ENCODE measurements at regions not wholly inside any gene's neighbourhood (a gene's known extent, or its start where the extent isn't known, plus 50 kb on each side); places are given as distances from the start of the nearest gene placed in this dataset.

DNA sequence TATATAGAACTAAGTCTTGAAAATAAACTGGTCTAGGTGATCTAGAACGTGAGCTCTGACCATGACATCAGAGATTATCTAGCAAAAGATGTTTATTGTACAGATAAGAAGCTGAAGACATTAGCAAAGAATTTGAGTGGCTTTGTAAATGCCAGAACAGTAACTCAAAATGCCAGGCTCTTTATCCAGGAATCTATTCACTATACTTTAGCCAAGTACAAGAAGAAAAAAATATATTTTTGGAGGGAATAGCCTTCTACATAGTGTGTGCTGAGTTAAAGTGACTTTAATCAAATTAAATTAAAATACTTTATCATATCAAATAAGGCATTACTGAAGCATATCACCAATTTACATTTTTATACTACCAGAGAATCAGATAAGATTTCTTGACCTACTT lies 132.6 kb upstream of the ITGA1 start:
- no peak for TF ChIP-seq POLR2A (IDR thresholded peaks at IDR 0.05)
- no peak for TF ChIP-seq POLR2AphosphoS5 (IDR thresholded peaks at IDR 0.05)
- TF ChIP-seq, protein P1, sequence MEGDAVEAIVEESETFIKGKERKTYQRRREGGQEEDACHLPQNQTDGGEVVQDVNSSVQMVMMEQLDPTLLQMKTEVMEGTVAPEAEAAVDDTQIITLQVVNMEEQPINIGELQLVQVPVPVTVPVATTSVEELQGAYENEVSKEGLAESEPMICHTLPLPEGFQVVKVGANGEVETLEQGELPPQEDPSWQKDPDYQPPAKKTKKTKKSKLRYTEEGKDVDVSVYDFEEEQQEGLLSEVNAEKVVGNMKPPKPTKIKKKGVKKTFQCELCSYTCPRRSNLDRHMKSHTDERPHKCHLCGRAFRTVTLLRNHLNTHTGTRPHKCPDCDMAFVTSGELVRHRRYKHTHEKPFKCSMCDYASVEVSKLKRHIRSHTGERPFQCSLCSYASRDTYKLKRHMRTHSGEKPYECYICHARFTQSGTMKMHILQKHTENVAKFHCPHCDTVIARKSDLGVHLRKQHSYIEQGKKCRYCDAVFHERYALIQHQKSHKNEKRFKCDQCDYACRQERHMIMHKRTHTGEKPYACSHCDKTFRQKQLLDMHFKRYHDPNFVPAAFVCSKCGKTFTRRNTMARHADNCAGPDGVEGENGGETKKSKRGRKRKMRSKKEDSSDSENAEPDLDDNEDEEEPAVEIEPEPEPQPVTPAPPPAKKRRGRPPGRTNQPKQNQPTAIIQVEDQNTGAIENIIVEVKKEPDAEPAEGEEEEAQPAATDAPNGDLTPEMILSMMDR (IDR thresholded peaks at IDR 0.05) = no peak
- H3K9me3 ChIP-seq = no peaks in the 10 kb centered on the region
- no peaks in the 10 kb centered on the region for H3K36me3 ChIP-seq
- no peak overlapping the region for H3K4me3 ChIP-seq
- intact Hi-C loops (cut with DNase I) = loop anchor here (5.0 kb wide), 1 partner anchor 1693 kb away; no protein-coding TSS in a partner anchor
- no peaks in the 10 kb centered on the region for H3K27me3 ChIP-seq (replicated peaks; ENCODE audit: insufficient read depth)
- no peaks in the 10 kb centered on the region for H3K4me1 ChIP-seq (replicated peaks)
- no peak for DNase-seq (ENCODE audit: low spot score)
- no peak overlapping the region for H3K27ac ChIP-seq
- WGBS = 45% methylated on average over 1 of the region's 1 CpG

DNA sequence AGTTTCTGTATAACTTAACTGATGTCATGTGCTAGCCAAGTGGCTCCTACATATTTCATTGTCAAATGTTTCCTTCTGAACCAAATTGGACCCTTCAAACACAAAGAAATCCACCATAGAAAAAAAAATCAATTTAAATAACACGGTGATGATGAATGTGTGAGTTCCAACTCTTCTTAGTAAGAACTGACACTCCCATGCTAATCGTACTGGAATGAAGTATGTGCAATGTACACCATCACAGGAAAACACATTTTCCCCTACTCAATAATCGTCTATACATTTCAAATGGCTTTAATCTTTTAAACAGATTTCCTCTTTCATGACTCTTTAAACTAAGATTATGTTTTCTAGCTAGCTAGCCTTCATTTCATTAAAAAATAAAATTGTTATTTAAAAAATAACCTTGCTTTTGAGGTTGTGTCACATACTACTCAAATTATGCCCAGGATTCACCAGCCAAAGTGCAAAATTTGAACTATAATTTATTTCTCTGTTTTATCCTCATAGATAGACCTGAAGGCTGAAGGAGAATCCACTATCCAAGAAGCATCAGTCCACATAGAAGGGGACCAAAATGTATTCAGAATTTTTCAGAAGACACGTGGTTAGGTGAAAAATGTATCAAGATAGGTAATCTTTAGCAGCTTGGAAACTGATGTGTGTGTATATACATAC lies 131.0 kb upstream of the ITGA1 start:
- WGBS = 61% methylated on average over 4 of the region's 4 CpGs
- Histone ChIP-seq H3K4me1 (replicated peaks) (no peaks in the 10 kb centered on the region), H3K4me3 (no peak overlapping the region), H3K27ac (no peak overlapping the region), H3K9me3 (no peaks in the 10 kb centered on the region), H3K27me3 (replicated peaks; ENCODE audit: insufficient read depth) (no peaks in the 10 kb centered on the region), H3K36me3 (no peaks in the 10 kb centered on the region)
- no peak for TF ChIP-seq POLR2AphosphoS5 (IDR thresholded peaks at IDR 0.05)
- no peak for TF ChIP-seq POLR2A (IDR thresholded peaks at IDR 0.05)
- TF ChIP-seq, protein P1 (IDR thresholded peaks at IDR 0.05) = no peak
- intact Hi-C loops (cut with DNase I) = loop anchor here (5.0 kb wide), 1 partner anchor 1694 kb away; no protein-coding TSS in a partner anchor
- DNase-seq (ENCODE audit: low spot score) = no peak

DNA sequence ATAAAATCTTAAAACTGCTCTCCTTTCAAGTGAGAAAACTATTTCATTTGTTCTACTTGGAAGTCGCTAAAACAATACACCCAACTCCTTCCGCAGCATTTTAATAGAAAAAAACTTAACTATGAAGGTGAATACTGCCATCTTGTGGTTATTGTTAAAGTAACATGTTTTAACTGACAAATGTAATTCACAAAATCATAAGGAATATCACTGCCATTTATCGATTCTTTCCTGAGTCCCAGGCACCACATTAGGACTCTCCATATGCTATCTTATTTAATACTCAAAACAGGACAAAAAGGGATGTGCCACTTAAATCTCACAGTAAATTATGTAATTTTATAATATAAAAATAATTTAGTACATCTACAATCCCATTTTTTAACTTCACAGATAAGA lies 130.5 kb upstream of the ITGA1 start:
- no peak for TF ChIP-seq POLR2AphosphoS5 (IDR thresholded peaks at IDR 0.05)
- TF ChIP-seq, protein P1 (IDR thresholded peaks at IDR 0.05) = peak in 3 of 4 experiments; percentile 53 to 68 (median 62)
- intact Hi-C loops (cut with DNase I) = loop anchor here (5.0 kb wide), 1 partner anchor 1695 kb away; no protein-coding TSS in a partner anchor

DNA sequence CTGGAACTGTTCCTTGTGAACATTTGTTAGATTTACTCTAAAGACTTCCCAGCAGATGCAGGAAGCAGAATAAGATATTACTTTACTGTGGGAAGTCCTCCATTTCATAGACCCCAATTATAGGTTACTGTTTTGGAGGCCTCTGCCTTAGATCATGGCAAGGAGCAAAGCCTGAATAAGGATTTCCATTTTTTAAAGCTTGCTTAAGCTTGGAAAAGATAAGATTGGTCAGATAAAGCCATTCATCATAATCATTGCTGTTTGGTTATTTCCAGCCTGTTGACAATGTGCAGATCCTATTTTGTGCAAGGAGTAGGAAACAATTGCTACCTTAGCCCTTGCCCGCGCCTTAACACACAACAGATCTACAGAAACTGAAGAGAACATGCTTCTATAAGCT lies 129.5 kb upstream of the ITGA1 start:
- 91% methylated on average over 2 of the region's 2 CpGs for WGBS

More for the DNA sequence above, 130.5 kb upstream of the ITGA1 start:
- no peaks in the 10 kb centered on the region for H3K9me3 ChIP-seq
- no peak overlapping the region for H3K27ac ChIP-seq
- no peak for DNase-seq (ENCODE audit: low spot score)
- no peaks in the 10 kb centered on the region for H3K36me3 ChIP-seq
- 6% methylated on average over 3 of the region's 3 CpGs for WGBS
- H3K4me3 ChIP-seq = no peak overlapping the region
- no peaks in the 10 kb centered on the region for H3K27me3 ChIP-seq (replicated peaks; ENCODE audit: insufficient read depth)
- H3K4me1 ChIP-seq (replicated peaks) = no peaks in the 10 kb centered on the region

More for the DNA sequence above, 129.5 kb upstream of the ITGA1 start:
- Histone ChIP-seq H3K36me3 (no peaks in the 10 kb centered on the region), H3K4me3 (no peak overlapping the region), H3K4me1 (replicated peaks) (no peaks in the 10 kb centered on the region), H3K27ac (no peak overlapping the region), H3K9me3 (no peaks in the 10 kb centered on the region), H3K27me3 (replicated peaks; ENCODE audit: insufficient read depth) (no peaks in the 10 kb centered on the region)
- TF ChIP-seq, protein P1 (IDR thresholded peaks at IDR 0.05) = no peak
- no peak for TF ChIP-seq POLR2AphosphoS5 (IDR thresholded peaks at IDR 0.05)
- TF ChIP-seq POLR2A (IDR thresholded peaks at IDR 0.05) = no peak
- no peak for DNase-seq (ENCODE audit: low spot score)
- intact Hi-C loops (cut with DNase I) = loop anchor here (5.0 kb wide), 1 partner anchor 1696 kb away; no protein-coding TSS in a partner anchor

Measured in prostate gland (tissue), 2 donors.